Islet of Langerhans (tissue), 1 donor: ENCODE measurements at regions not wholly inside any gene's neighbourhood (a gene's known extent, or its start where the extent isn't known, plus 50 kb on each side); places are given as distances from the start of the nearest gene placed in this dataset.

Experiments
- FAIRE-seq: peaks from one replicate; lab custom pipeline; 2011; peaks lifted over from hg19 to GRCh38; lab: Jason Lieb, UNC

- no peak for FAIRE-seq
Observed at GRCh38 chr14:98170575-98170974, 1101.4 kb downstream of the BCL11B start.

- FAIRE-seq: no peak
Observed at GRCh38 chr14:98171654-98172053, 1100.3 kb downstream of the BCL11B start.

- FAIRE-seq: no peak
Observed at GRCh38 chr14:98172243-98172778, 1099.7 kb downstream of the BCL11B start.

- no peak for FAIRE-seq
Observed at GRCh38 chr14:98173305-98173704, 1098.7 kb downstream of the BCL11B start.

GRCh38 chr14:98174041-98174440, 1098.0 kb downstream of the BCL11B start:
- FAIRE-seq: no peak

GRCh38 chr14:98175436-98175835, 1096.6 kb downstream of the BCL11B start:
- no peak for FAIRE-seq

- FAIRE-seq: no peak
Observed at GRCh38 chr14:98175881-98176280, 1096.1 kb downstream of the BCL11B start.

- no peak for FAIRE-seq
Observed at GRCh38 chr14:98176892-98177291, 1095.1 kb downstream of the BCL11B start.

- FAIRE-seq: no peak
Observed at GRCh38 chr14:98177551-98177950, 1094.4 kb downstream of the BCL11B start.

GRCh38 chr14:98181241-98181640, 1090.8 kb downstream of the BCL11B start:
- no peak for FAIRE-seq

GRCh38 chr14:98181768-98182167, 1090.2 kb downstream of the BCL11B start:
- no peak for FAIRE-seq

- no peak for FAIRE-seq
Observed at GRCh38 chr14:98182393-98183055, 1089.5 kb downstream of the BCL11B start.

GRCh38 chr14:98183556-98183955, 1088.4 kb downstream of the BCL11B start:
- FAIRE-seq: no peak

- no peak for FAIRE-seq
Observed at GRCh38 chr14:98184457-98184856, 1087.5 kb downstream of the BCL11B start.

GRCh38 chr14:98185036-98185435, 1087.0 kb downstream of the BCL11B start:
- no peak for FAIRE-seq

GRCh38 chr14:98186140-98186539, 1085.9 kb downstream of the BCL11B start:
- FAIRE-seq: no peak

- no peak for FAIRE-seq
Observed at GRCh38 chr14:98187281-98187680, 1084.7 kb downstream of the BCL11B start.

- no peak for FAIRE-seq
Observed at GRCh38 chr14:98189062-98189461, 1082.9 kb downstream of the BCL11B start.

GRCh38 chr14:98189511-98189910, 1082.5 kb downstream of the BCL11B start:
- no peak for FAIRE-seq

- FAIRE-seq: no peak
Observed at GRCh38 chr14:98189944-98190343, 1082.1 kb downstream of the BCL11B start.

GRCh38 chr14:98192946-98193345, 1079.1 kb downstream of the BCL11B start:
- FAIRE-seq: no peak

- no peak for FAIRE-seq
Observed at GRCh38 chr14:98194821-98195220, 1077.2 kb downstream of the BCL11B start.

- FAIRE-seq: no peak
Observed at GRCh38 chr14:98195256-98195655, 1076.7 kb downstream of the BCL11B start.

GRCh38 chr14:98197933-98198332, 1074.1 kb downstream of the BCL11B start:
- FAIRE-seq: no peak
